HEK293 (cell line): ENCODE measurements at regions not wholly inside any gene's neighbourhood (a gene's known extent, or its start where the extent isn't known, plus 50 kb on each side); places are given as distances from the start of the nearest gene placed in this dataset.

Experiments used
- CTCF ChIA-PET: fragments of 350-600 bp; formaldehyde crosslinking; extraction: SDS; loops from one replicate; lab custom pipeline; 2021; ENCODE audit warnings: antibody characterized with exemption; lab: Yijun Ruan, JAX
- POLR2A ChIA-PET: fragments of 300-600 bp; formaldehyde crosslinking; extraction: SDS; loops from one replicate; lab custom pipeline; 2020; ENCODE audit warnings: antibody characterized with exemption, inconsistent platforms; lab: Yijun Ruan, JAX
- H3K27ac ChIP-seq: fragments of 200-500 bp; sonication (Bioruptor generic); 2 replicates; pipeline ENCODE4 v1.5.1; 2014; ENCODE audit warnings: low read depth, low read length, control low read depth, inconsistent platforms; ENCODE audit errors: extremely low read depth
- H3K36me3 ChIP-seq, 2 experiments: fragments of 200-500 bp in 1 of 2; sonication (Bioruptor generic) in 1 of 2; 1 replicate in 1 of 2; 2 replicates in 1 of 2; pipeline ENCODE4 v1.5.1; 2014 to 2017; ENCODE audit warnings: inconsistent platforms in 2 of 2, low read length in 2 of 2; ENCODE audit not compliant: control insufficient read depth in 2 of 2, insufficient read depth in 1 of 2
- H3K4me1 ChIP-seq: fragments of 200-500 bp; sonication (Bioruptor generic); 2 replicates; pipeline ENCODE4 v1.5.1; 2014; ENCODE audit warnings: mild to moderate bottlenecking, low read length, inconsistent platforms; ENCODE audit not compliant: control insufficient read depth, insufficient read depth
- H3K4me3 ChIP-seq: 2 replicates; pipeline ENCODE4 v1.5.1; 2011; ENCODE audit warnings: low read depth, mild to moderate bottlenecking, control low read depth, low read length, moderate library complexity
- H3K9me3 ChIP-seq: fragments of 200-500 bp; sonication (Bioruptor generic); 2 replicates; pipeline ENCODE4 v1.5.1; 2014; ENCODE audit warnings: low read depth, low read length, inconsistent platforms; ENCODE audit not compliant: control insufficient read depth, insufficient read depth
- BCL11A ChIP-seq: fragments of 450-650 bp; formaldehyde crosslinking; IDR thresholded peaks from 2 replicates; pipeline ENCODE4 v1.5.1; 2016; ENCODE audit warnings: low read depth, missing biosample characterization, missing genetic modification characterization
- BCL11B ChIP-seq: fragments of 450-650 bp; formaldehyde crosslinking; IDR thresholded peaks from 2 replicates; pipeline ENCODE4 v1.5.1; 2016; ENCODE audit warnings: low read depth, missing biosample characterization, missing genetic modification characterization
- HOXC10 ChIP-seq: sonication (generic); formaldehyde crosslinking; IDR thresholded peaks from 2 replicates; pipeline ENCODE4 v1.8.1; 2023; ENCODE audit warnings: mild to moderate bottlenecking, missing genetic modification reagents
- INSM2 ChIP-seq: fragments of 450-650 bp; formaldehyde crosslinking; IDR thresholded peaks from 2 replicates; pipeline ENCODE4 v1.5.1; 2016; ENCODE audit warnings: missing biosample characterization, missing genetic modification characterization
- SP7 ChIP-seq: fragments of 450-650 bp; formaldehyde crosslinking; IDR thresholded peaks from 2 replicates; pipeline ENCODE4 v1.5.1; 2016; ENCODE audit warnings: missing biosample characterization, missing genetic modification characterization
- YY2 ChIP-seq: fragments of 450-650 bp; formaldehyde crosslinking; IDR thresholded peaks from 2 replicates; pipeline ENCODE4 v1.5.1; 2016; ENCODE audit warnings: missing biosample characterization, missing genetic modification characterization
- ZBTB1 ChIP-seq: fragments of 450-650 bp; formaldehyde crosslinking; IDR thresholded peaks from 2 replicates; pipeline ENCODE4 v1.5.1; 2016; ENCODE audit warnings: missing biosample characterization, missing genetic modification characterization
- ZEB2 ChIP-seq: fragments of 450-650 bp; formaldehyde crosslinking; IDR thresholded peaks from 2 replicates; pipeline ENCODE4 v1.5.1; 2016; ENCODE audit warnings: missing biosample characterization, missing genetic modification characterization
- ZIC2 ChIP-seq: fragments of 450-650 bp; formaldehyde crosslinking; IDR thresholded peaks from 2 replicates; pipeline ENCODE4 v1.5.1; 2016; ENCODE audit warnings: missing biosample characterization, missing genetic modification characterization
- ZNF112 ChIP-seq: fragments of 450-650 bp; formaldehyde crosslinking; IDR thresholded peaks from 2 replicates; pipeline ENCODE4 v1.5.0; 2017; ENCODE audit warnings: missing biosample characterization, missing genetic modification characterization
- ZNF146 ChIP-seq: fragments of 450-650 bp; formaldehyde crosslinking; IDR thresholded peaks from 2 replicates; pipeline ENCODE4 v1.5.1; 2016; ENCODE audit warnings: missing biosample characterization, missing genetic modification characterization
- ZNF157 ChIP-seq: fragments of 450-650 bp; formaldehyde crosslinking; IDR thresholded peaks from 2 replicates; pipeline ENCODE4 v1.5.1; 2016; ENCODE audit warnings: missing biosample characterization, missing genetic modification characterization
- ZNF184 ChIP-seq: fragments of 450-650 bp; IDR thresholded peaks from 2 replicates; pipeline ENCODE4 v1.5.1; 2018; ENCODE audit warnings: missing biosample characterization, mild to moderate bottlenecking, missing genetic modification characterization
- ZNF239 ChIP-seq: fragments of 450-650 bp; formaldehyde crosslinking; IDR thresholded peaks from 2 replicates; pipeline ENCODE4 v1.5.1; 2016; ENCODE audit warnings: missing biosample characterization, missing genetic modification characterization
- ZNF398 ChIP-seq: fragments of 450-650 bp; formaldehyde crosslinking; IDR thresholded peaks from 2 replicates; pipeline ENCODE4 v1.5.1; 2017; ENCODE audit warnings: missing biosample characterization, missing genetic modification characterization
- ZNF501 ChIP-seq: fragments of 450-650 bp; formaldehyde crosslinking; IDR thresholded peaks from 2 replicates; pipeline ENCODE4 v1.5.1; 2016; ENCODE audit warnings: missing biosample characterization, missing genetic modification characterization
- ZNF585B ChIP-seq: fragments of 450-650 bp; formaldehyde crosslinking; IDR thresholded peaks from 2 replicates; pipeline ENCODE4 v1.5.1; 2016; ENCODE audit warnings: missing biosample characterization, missing genetic modification characterization
- ZNF624 ChIP-seq: fragments of 450-650 bp; formaldehyde crosslinking; IDR thresholded peaks from 2 replicates; pipeline ENCODE4 v1.5.1; 2017; ENCODE audit warnings: missing biosample characterization, missing genetic modification characterization
- ZNF692 ChIP-seq: fragments of 450-650 bp; formaldehyde crosslinking; IDR thresholded peaks from 2 replicates; pipeline ENCODE4 v1.5.1; 2016; ENCODE audit warnings: missing biosample characterization, missing genetic modification characterization
- TF ChIP-seq, protein P1 (sequence below): fragments of 450-650 bp; formaldehyde crosslinking; IDR thresholded peaks from 2 replicates; pipeline ENCODE4 v1.5.1; 2016; ENCODE audit warnings: missing biosample characterization, missing genetic modification characterization, borderline replicate concordance

DNA sequence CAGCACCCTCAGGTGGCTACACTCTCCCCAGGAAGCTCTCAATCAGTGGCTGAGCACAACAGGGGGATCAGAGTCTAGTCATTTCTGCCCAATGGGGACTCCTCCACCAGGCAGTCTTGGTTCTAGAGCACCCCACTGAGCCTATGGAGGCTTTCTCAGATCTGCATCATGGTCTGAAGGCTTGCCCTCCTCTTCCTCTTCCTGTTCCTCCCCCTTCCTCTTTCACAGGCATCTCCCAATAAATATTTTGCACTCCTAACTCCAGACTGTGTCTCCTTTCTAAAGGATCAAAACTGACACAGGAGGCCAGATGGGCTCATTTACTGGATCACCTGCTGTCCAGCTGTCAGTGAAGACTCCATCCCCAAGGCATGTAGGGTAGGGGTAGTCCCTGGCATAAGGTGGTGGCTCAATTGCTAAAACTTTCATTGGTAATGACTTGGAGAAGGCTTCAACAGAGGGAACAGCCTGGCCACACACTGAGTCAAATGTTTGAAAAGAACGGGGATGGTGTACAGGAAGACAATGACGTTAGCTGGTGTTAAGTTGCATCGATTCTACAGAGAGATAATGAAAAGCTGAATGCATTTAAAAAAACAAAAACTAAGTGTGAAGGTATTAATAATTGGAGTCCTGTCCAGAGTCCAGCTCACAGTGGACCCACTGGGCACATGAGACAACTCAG, 84.2 kb upstream of the SLC2A1 start:
- Histone ChIP-seq H3K4me1 (no peaks in the 10 kb centered on the region), H3K36me3 (no peaks in the 10 kb centered on the region), H3K9me3 (no peaks in the 10 kb centered on the region), H3K4me3 (no peak overlapping the region), H3K27ac (no peak overlapping the region)
- ChIA-PET POLR2A (no interaction called here), CTCF (interaction anchor here (0.5 to 0.6 kb wide), 3 partner anchors 85 to 153 kb away, joined by 3 to 5 read pairs (median 3); no protein-coding TSS in a partner anchor)
- no peak for TF ChIP-seq ZEB2 (tag by site-specific recombination)
- TF ChIP-seq ZNF146 = no peak
- no peak for TF ChIP-seq ZNF239 (tag by site-specific recombination)
- TF ChIP-seq ZNF585B (tag by site-specific recombination) = no peak
- no peak for TF ChIP-seq BCL11A (tag by site-specific recombination)
- TF ChIP-seq BCL11B (tag by site-specific recombination) = no peak
- TF ChIP-seq YY2 (tag by site-specific recombination) = no peak
- peak; percentile 58 for TF ChIP-seq ZIC2 (tag by site-specific recombination)

- Histone ChIP-seq H3K4me1 (no peaks in the 10 kb centered on the region), H3K4me3 (no peak overlapping the region), H3K27ac (no peak overlapping the region), H3K36me3 (no peaks in the 10 kb centered on the region), H3K9me3 (no peaks in the 10 kb centered on the region)
- POLR2A ChIA-PET = no interaction called here
- TF ChIP-seq ZNF184 (tag by site-specific recombination) (no peak), HOXC10 (CRISPR knock-in tag) (no peak), ZNF157 (tag by site-specific recombination) (peak; percentile 78), ZNF398 (tag by site-specific recombination) (no peak), SP7 (no peak), ZNF624 (no peak)
- CTCF ChIA-PET = interaction anchor here (0.6 kb wide), 1 partner anchor 152 kb away, joined by 5 read pairs; no protein-coding TSS in a partner anchor
Measured at GRCh38 chr1:43042127-43042526, 83.5 kb upstream of the SLC2A1 start.

GRCh38 chr1:43041591-43041990, 82.9 kb upstream of the SLC2A1 start:
- ChIA-PET CTCF (interaction anchor here (0.8 kb wide), 1 partner anchor 119 kb away, joined by 3 read pairs; no protein-coding TSS in a partner anchor), POLR2A (no interaction called here)
- Histone ChIP-seq H3K4me3 (no peak overlapping the region), H3K4me1 (no peaks in the 10 kb centered on the region), H3K36me3 (no peaks in the 10 kb centered on the region), H3K27ac (no peak overlapping the region), H3K9me3 (no peaks in the 10 kb centered on the region)
- TF ChIP-seq ZNF501 (tag by site-specific recombination) = no peak
- TF ChIP-seq, protein P1, sequence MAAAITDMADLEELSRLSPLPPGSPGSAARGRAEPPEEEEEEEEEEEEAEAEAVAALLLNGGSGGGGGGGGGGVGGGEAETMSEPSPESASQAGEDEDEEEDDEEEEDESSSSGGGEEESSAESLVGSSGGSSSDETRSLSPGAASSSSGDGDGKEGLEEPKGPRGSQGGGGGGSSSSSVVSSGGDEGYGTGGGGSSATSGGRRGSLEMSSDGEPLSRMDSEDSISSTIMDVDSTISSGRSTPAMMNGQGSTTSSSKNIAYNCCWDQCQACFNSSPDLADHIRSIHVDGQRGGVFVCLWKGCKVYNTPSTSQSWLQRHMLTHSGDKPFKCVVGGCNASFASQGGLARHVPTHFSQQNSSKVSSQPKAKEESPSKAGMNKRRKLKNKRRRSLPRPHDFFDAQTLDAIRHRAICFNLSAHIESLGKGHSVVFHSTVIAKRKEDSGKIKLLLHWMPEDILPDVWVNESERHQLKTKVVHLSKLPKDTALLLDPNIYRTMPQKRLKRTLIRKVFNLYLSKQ (tag by site-specific recombination) = no peak
- no peak for TF ChIP-seq ZNF692 (tag by site-specific recombination)
- no peak for TF ChIP-seq INSM2 (tag by site-specific recombination)
- TF ChIP-seq ZBTB1 (tag by site-specific recombination) = no peak
- no peak for TF ChIP-seq ZNF112 (tag by site-specific recombination)
